ENCODE measurements at regions not wholly inside any gene's neighbourhood (a gene's known extent, or its start where the extent isn't known, plus 50 kb on each side); places are given as distances from the start of the nearest gene placed in this dataset.

- peaks cover 26% of the 10 kb centered on the region for H3K4me1 Mint-ChIP-seq (ENCODE audit: unreplicated experiment)
- no peak for TF ChIP-seq CTCF (IDR thresholded peaks at IDR 0.05)
- DNase-seq (ENCODE audit: extremely low spot score, unreplicated experiment), result no peak
- no peaks in the 10 kb centered on the region for H3K27me3 Mint-ChIP-seq (ENCODE audit: unreplicated experiment)
- H3K36me3 Mint-ChIP-seq (ENCODE audit: unreplicated experiment), result peaks cover 1% of the 10 kb centered on the region
- H3K27ac Mint-ChIP-seq (ENCODE audit: unreplicated experiment), result no peak overlapping the region
- no peak overlapping the region for H3K4me3 Mint-ChIP-seq (ENCODE audit: unreplicated experiment)
- no peaks in the 10 kb centered on the region for H3K9me3 Mint-ChIP-seq (ENCODE audit: unreplicated experiment)
These were observed 368.2 kb upstream of the ROPN1 start for GRCh38 chr3:124360155-124360554.

- H3K4me1 Mint-ChIP-seq (ENCODE audit: unreplicated experiment), result peaks cover 26% of the 10 kb centered on the region
- H3K9me3 Mint-ChIP-seq (ENCODE audit: unreplicated experiment), result no peaks in the 10 kb centered on the region
- H3K27me3 Mint-ChIP-seq (ENCODE audit: unreplicated experiment), result no peaks in the 10 kb centered on the region
- H3K4me3 Mint-ChIP-seq (ENCODE audit: unreplicated experiment), result no peak overlapping the region
- no peak for DNase-seq (ENCODE audit: extremely low spot score, unreplicated experiment)
- TF ChIP-seq CTCF (IDR thresholded peaks at IDR 0.05), result no peak
- peaks cover 1% of the 10 kb centered on the region for H3K36me3 Mint-ChIP-seq (ENCODE audit: unreplicated experiment)
- H3K27ac Mint-ChIP-seq (ENCODE audit: unreplicated experiment), result no peak overlapping the region
These were observed 368.6 kb upstream of the ROPN1 start for GRCh38 chr3:124360563-124360962.

GRCh38 chr3:124361566-124361965 lies 368.7 kb upstream of the UMPS start:
- H3K36me3 Mint-ChIP-seq (ENCODE audit: unreplicated experiment), result peaks cover 1% of the 10 kb centered on the region
- H3K27me3 Mint-ChIP-seq (ENCODE audit: unreplicated experiment), result no peaks in the 10 kb centered on the region
- H3K9me3 Mint-ChIP-seq (ENCODE audit: unreplicated experiment), result no peaks in the 10 kb centered on the region
- no peak for TF ChIP-seq CTCF (IDR thresholded peaks at IDR 0.05)
- H3K27ac Mint-ChIP-seq (ENCODE audit: unreplicated experiment), result no peak overlapping the region
- peaks cover 26% of the 10 kb centered on the region for H3K4me1 Mint-ChIP-seq (ENCODE audit: unreplicated experiment)
- no peak overlapping the region for H3K4me3 Mint-ChIP-seq (ENCODE audit: unreplicated experiment)
- DNase-seq (ENCODE audit: extremely low spot score, unreplicated experiment), result no peak

GRCh38 chr3:124362455-124362854 lies 367.8 kb upstream of the UMPS start:
- DNase-seq (ENCODE audit: extremely low spot score, unreplicated experiment), result no peak
- no peaks in the 10 kb centered on the region for H3K36me3 Mint-ChIP-seq (ENCODE audit: unreplicated experiment)
- H3K27ac Mint-ChIP-seq (ENCODE audit: unreplicated experiment), result no peak overlapping the region
- no peak for TF ChIP-seq CTCF (IDR thresholded peaks at IDR 0.05)
- H3K9me3 Mint-ChIP-seq (ENCODE audit: unreplicated experiment), result no peaks in the 10 kb centered on the region
- H3K4me1 Mint-ChIP-seq (ENCODE audit: unreplicated experiment), result peaks cover 26% of the 10 kb centered on the region
- H3K4me3 Mint-ChIP-seq (ENCODE audit: unreplicated experiment), result no peak overlapping the region
- H3K27me3 Mint-ChIP-seq (ENCODE audit: unreplicated experiment), result no peaks in the 10 kb centered on the region

GRCh38 chr3:124363476-124363875 lies 366.8 kb upstream of the UMPS start:
- no peak for DNase-seq (ENCODE audit: extremely low spot score, unreplicated experiment)
- Mint-ChIP-seq H3K27me3 (ENCODE audit: unreplicated experiment) (no peaks in the 10 kb centered on the region), H3K9me3 (ENCODE audit: unreplicated experiment) (no peaks in the 10 kb centered on the region), H3K27ac (ENCODE audit: unreplicated experiment) (peak overlapping the region; percentile 31), H3K4me1 (ENCODE audit: unreplicated experiment) (peaks cover 26% of the 10 kb centered on the region), H3K4me3 (ENCODE audit: unreplicated experiment) (no peak overlapping the region), H3K36me3 (ENCODE audit: unreplicated experiment) (no peaks in the 10 kb centered on the region)
- no peak for TF ChIP-seq CTCF (IDR thresholded peaks at IDR 0.05)

Measured in osteocyte (in vitro differentiated cells).